NCI-H2227 (cell line): ENCODE measurements at regions not wholly inside any gene's neighbourhood (a gene's known extent, or its start where the extent isn't known, plus 50 kb on each side); places are given as distances from the start of the nearest gene placed in this dataset.
A peak's percentile ranks its signal among the peaks of the same experiment; 100 is the strongest.

ENCODE experiments used
- DNase-seq: peaks from one replicate; lab custom pipeline; 2025; ENCODE audit not compliant: unreplicated experiment; lab: John Stamatoyannopoulos, UW

DNA sequence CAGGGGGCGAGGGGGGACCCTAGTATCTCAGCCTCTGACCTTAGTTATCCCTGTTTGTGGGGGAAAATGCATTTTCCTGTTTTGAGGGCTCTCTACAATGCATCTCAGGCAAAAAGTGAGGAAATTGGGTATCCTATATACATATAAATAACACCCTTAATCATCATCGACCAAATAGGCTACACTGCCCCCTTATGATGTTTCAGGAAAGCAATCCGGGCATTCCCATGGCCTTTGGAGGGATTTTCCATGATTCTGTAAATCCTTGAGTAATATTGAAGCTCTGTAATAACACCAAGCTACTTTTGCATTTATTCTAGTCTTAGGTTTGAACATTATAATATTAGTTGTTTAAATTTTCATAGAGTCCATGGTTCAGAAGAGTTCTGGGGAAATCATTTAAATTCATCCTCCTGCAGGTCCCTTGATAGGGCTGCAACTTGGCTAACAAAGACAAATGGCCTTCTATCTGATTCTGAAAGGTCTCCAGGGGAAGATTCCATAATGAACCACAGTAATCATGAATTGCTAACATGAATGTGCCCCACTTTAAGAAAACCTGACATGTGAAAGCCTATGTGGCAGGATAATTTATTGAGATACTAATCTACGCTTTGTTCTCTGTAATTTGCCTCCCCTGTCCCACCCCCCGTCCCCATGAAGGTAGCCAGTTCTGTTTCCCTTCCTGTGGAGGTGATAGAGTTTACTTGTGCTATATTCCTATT is 91.5 kb upstream of the SCOC start:
- DNase-seq, result no peak

- no peak for DNase-seq
These were observed 95.9 kb upstream of the SCOC start for GRCh38 chr4:140277576-140277975.

GRCh38 chr4:140271553-140271952 is 101.9 kb upstream of the SCOC start:
- no peak for DNase-seq

- no peak for DNase-seq
These were observed 104.1 kb upstream of the SCOC start for GRCh38 chr4:140269369-140269768.

DNA sequence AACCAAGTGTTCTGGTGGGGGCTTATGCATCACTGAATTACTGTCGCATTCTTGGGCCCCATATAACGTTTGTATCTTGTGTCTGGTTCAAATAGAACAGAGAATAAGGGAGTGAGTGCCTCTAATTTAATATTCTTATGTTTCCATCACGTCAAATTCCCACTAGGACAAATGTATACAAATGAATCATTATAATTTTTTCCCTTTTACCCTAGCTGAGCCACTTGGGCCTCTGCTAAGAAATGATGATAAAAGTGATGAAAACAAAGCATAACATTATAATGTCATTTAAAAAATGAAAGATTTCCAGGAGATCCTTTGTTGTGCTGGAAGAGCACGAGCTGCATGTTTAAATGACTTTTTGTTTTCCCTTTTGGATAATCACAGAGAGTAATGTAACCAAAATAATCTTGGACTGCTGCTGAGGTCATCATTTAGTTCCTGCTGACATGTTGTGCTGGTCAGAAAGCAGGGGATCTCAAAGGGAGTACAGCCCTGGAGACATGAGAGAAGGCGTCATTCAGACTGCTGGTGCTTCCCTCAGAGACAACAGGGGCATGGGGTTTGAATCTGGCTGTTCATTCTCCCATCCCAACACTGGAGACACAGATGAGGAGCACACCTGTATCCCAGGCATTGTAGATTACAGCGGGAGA is 105.1 kb upstream of the SCOC start:
- no peak for DNase-seq

GRCh38 chr4:140267576-140267975 is 105.9 kb upstream of the SCOC start:
- DNase-seq, result no peak

DNA sequence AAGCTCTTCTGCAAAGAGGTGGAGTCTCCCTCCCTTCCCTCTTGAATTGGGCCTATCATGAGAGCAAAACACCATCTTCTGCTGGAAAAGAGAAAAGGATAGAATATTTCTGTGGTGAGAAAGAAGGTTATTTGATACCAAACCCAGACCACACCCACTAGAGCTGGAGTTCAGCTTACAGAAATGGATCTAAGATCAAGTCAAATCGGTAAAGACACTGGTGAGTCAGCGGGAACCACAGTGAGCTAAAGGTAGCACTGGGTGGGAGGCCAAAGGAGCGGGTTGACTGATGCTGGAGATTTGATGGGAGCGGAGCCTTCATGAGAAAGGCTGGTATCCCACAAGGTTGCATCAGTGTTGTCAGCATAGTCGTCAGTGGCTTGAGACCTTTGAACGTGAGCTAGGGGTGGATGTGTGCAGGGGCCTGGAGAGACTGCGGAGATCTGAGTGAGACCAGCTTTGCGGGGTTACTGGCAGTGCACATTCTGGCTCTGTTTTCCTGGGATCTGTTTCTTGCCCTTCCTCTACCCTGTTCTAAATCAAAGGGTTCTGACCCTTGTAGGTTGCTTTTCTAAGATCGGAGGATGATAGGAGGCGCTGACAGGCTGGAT is 106.4 kb upstream of the SCOC start:
- no peak for DNase-seq

- DNase-seq, result no peak
These were observed 106.2 kb upstream of the MAML3 start for GRCh38 chr4:140260227-140260626.

- DNase-seq, result no peak
These were observed 104.5 kb upstream of the MAML3 start for GRCh38 chr4:140258476-140258875.

DNA sequence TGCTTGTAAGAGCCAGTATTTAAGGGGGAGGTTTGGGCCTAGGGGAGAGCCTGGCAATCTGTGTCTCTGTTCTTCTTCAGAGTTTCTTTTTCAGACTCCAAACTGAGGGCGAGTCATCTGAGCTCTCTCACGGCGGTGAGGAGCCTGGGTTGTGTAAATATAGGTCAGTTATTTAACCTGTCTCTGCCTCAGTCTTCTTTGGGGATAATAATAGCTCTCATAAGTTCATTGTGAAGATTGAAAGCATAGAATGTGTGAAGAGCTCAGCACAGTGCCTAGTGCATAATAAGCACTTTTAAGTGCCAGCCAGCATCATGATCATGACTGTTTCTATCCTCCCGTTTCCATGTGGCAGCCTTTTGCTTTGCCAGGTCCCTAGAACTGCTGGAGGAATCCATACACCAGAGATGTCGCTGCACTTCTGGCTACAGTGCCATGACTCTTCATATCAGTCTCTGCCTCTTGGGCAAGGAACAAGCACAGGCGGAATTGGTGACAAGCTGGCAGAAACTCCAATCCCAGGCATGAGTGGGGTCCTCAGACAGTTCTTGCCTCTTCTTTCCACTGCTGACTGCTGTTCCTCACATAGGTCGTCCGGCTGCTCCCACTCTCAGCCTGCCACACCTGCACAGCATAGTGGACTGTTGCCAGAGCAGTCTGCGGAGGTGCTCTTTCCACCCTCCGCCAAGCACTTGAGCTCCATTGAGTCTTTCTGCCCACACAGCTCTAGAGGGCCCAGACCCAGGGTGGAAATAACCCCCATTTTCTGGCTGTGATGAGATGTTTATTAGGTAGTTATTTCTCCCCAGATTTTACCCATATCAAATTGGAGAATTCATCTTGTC is 103.7 kb upstream of the MAML3 start:
- DNase-seq, result peak; percentile 57

- DNase-seq, result no peak
These were observed 103.0 kb upstream of the MAML3 start for GRCh38 chr4:140256941-140257340.

GRCh38 chr4:140256335-140256734 is 102.4 kb upstream of the MAML3 start:
- DNase-seq, result no peak

DNA sequence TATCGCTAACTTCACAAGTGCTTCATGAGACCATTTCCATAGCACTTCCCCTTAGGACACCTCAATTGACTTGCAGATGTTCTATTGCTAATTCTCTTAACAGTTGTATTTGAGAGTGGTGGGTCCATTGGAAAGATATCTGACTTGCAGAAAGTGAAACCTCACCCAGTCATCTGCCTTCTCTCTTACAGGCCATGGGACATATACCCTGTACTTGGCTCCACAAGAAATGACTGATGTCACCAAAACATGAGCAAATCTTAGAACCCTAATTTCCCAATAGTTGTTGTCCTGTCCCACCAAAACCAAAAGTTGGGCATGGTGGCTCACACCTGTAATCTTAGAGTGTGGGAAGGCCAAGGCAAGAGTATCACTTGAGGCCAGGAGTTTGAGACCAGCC is 101.9 kb upstream of the MAML3 start:
- DNase-seq, result no peak

- no peak for DNase-seq
These were observed 101.5 kb upstream of the MAML3 start for GRCh38 chr4:140255467-140255866.

DNA sequence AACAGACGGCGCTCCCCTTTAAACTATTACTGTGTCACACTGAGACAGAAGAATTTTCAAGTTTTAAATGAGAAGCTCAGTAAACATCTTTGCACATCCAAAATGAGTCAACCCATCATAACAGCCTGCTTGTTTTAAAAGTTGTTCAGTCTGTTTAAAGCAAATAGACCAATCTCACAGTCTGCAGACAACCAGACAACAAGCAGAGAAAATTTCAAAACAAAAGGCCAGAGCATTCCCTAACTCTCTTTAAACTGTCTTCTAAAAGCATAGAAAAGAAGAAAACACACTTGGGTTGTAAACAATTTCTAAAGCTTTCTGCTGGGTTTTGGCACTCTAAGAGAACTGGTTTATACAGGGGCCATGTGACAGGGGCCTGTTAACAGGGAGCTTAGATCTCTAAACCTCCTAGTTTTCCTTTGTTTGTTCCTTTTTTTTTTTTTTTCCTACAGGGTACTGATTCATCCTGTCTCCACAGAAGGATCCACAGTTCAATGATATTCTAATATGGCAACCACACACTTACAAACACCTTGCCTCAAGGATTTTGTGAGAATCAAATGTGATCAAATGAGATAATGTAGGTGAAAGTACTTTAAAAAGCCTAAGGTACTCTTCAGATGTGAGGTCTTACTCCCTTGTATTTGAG is 100.8 kb upstream of the MAML3 start:
- no peak for DNase-seq

DNA sequence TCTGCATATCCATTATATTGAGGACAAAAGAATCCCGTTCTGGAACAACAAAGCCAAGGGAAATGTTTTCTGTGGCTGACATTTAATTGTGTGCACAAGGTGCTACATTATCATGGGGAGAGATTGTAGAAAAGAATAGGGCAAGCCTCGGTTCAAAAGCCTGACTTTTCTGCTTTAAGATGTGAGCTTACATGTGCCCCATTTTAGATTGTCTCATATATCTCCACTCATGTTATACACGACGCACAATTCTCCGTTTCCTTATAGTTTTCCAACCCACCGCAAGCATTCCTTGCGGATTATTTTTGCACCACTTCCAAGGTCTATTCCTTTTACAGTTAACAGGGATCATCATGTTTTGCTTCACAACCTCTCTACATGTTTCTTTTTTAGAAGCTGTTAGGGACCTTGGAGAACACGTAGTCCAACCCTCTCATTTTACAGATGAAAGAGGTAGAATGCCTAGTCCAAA is 99.6 kb upstream of the MAML3 start:
- no peak for DNase-seq

DNA sequence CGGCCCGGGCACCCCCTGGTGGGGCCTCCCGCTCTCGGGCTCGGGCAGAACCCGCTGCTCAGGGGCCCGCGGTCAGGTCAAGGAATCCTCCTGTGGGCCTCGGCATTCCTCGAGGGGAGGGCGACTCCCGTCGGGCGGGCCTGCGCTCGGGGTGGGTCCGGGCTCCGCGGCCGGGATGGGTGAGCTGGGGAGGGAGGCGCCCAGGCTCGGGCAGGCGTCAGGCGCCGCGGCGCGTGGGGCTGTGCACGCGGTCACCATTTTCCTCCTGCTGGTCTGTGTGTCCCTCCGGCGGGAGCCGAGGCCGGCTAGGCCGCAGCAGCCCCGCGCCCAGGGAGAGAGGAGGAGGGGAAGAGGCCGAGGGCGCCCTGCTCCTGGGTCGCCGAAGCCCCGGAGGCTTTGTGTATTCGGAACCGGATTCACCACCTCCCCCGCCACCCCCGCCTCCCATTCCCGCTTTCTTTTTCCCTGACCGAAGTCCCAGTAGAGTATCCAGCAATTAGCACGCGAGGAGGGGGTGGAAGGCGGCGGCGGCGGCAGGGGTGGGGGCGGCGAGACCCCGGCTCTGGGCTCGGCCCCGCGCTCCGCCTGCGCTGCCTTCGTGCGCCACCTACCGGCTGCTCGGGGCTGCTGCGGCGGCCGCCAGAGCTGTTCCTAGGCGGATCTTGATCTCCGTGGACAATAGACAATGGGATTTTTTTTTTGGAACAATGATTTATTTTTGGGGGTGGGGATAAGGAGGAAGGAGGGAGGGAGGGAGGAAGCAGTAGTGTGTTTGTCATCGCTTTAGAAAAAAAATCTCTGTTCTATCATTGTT is 99.0 kb upstream of the MAML3 start:
- peak; percentile 89 for DNase-seq

DNA sequence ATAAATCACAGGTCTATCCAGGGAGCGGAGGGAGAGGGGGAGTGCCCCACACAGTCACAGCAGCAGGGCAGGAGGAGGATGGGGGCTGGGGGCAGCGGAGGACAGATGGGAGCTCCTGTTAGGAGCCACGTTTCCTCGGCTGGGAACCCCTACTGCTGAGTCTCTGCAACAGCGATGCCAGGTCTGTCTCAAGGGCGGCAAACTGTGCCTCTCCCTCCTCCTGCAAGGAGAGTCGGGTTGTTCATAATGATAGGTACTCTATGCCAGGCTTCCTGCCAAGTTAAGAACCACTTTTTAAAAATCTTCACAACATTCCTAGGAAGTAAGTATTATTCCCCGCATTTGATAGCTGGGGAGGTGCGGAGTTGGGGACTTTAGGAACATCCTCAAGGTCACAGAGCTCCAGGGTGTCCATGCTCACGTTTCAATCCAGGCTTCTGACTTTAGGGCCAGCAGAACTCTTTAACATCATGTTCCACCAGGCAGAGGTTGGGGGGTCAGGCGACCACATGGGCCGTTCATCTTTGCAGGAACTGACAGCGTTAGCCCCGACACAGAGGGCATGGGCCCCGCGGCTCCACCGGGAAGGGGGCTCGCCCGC is 98.3 kb upstream of the MAML3 start:
- DNase-seq, result peak; percentile 54

GRCh38 chr4:140251571-140251970 is 97.6 kb upstream of the MAML3 start:
- DNase-seq, result no peak
